GM21381 (cell line): ENCODE measurements at regions not wholly inside any gene's neighbourhood (a gene's known extent, or its start where the extent isn't known, plus 50 kb on each side); places are given as distances from the start of the nearest gene placed in this dataset.
"Not testable (repeated sequence)": the region's sequence is repeated elsewhere in the genome, so short reads cannot be mapped to it uniquely, and the experiment has no call there.

ENCODE experiments used
- ATAC-seq: cut with Tn5 transposase; IDR thresholded peaks from one replicate; pipeline ENCODE4 v1.9.1; 2021; ENCODE audit warnings: mild to moderate bottlenecking, moderate library complexity; ENCODE audit not compliant: unreplicated experiment

DNA sequence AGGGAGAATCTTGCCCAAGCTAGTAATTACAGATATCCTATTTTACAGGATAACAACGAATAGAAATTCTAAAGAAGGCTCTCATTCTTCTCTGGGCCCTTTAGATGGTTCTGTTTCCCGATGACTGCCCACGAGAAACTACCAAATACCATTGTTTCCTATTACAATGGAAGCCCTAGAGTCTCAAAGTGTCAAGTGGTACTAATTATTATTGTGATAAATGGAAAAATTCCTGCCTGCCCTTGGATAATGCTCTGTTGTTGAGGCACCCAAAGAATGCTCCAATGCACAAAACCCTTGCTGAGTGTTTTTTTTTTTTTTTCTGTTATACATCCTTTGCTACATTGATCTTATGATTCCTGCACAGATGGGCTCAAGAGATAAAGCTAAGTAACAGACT, 504.5 kb downstream of the XPNPEP1 start:
- no peak for ATAC-seq

DNA sequence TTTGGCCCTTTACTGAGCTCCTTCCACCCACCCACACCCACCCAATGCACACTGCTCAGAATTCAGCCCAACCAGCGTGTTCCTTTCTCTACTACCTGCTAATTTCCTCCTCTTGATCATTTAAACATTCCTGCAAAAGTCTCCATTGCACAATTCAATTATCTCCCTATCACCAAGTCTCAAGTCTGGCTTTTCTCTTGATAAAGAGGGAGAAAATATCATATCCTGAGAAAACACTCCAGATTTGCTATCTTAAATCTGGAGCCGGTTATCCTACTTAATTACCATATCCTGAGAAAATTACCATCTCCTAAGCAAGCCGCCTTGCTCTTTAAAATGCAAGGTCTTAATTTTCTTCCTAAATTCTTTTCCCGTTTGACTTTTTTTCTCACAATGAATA, 505.5 kb downstream of the XPNPEP1 start:
- ATAC-seq: no peak

DNA sequence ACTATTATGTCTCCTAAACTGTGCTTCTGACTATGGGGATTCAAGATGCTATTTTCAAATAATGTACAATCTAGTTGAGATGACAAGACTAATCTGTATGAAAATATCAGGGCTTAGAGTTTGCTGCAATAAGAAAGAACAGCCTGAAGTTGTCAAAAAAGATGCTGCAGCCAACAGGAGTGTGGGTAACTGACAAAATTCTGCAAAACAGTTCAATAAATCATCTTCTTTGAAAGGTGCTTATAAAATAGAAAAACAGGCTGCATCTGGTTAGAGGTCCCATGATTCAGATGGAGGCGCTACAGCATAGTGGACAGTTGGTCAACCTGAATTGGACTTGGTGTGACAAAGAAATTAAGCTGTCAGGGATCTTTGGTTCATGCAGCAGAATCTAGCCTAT, 511.0 kb downstream of the XPNPEP1 start:
- no peak for ATAC-seq

DNA sequence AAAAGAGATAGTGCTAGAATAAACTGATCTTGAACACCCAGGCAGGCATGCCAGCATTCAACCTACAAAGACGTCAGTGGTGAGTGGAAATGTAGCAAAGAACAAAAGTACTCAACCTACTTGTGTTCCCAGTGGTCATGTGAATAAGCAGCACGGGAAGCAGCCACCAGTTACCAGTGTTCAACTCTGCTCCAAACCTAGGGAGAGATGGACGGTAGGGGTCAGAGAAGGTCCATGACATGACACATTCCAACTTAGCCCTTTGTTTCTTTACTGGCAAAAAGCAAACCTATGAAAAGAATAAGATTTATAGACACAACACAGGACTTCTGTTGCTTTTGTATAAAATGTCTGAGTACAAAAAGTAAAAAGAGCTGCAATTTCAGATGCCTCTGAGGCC, 511.4 kb downstream of the XPNPEP1 start:
- no peak for ATAC-seq

DNA sequence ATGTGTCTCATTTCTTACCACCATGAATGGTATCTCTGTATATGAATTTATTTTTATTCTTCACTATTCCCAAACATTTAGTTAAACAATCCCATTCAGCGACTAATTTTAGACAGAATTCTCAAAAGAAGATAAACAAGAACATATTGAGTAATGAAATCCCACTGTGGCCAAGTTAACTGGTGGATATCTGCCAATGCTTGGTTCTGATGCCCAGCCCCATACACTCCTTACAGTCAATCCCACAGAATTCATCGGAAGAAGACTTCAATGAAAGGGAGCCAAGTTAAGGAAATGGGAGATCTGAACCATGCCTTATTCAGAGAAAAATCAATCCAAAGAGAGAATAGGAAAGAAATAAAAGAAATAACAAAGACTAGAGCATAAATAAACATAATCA, 518.0 kb downstream of the XPNPEP1 start:
- ATAC-seq: no peak

DNA sequence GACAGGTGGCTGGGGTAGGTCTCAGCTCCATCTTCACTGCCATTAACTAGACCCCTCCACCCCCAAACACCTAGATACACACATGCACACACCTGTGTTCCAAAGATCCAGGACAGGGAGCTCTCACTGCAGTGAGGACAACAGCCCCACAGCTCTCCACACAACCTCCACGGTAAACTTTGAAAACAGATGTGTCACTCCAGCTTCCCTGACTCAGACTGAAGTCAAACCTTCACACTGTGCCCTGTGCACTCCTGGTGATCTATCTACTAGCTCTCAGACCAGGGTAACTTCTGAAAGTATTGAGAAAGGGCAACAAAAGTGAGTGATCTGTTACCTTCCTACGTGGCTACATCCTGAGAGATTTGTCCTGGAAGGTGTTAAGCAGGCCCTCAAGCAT, 519.8 kb downstream of the XPNPEP1 start:
- ATAC-seq: no peak

DNA sequence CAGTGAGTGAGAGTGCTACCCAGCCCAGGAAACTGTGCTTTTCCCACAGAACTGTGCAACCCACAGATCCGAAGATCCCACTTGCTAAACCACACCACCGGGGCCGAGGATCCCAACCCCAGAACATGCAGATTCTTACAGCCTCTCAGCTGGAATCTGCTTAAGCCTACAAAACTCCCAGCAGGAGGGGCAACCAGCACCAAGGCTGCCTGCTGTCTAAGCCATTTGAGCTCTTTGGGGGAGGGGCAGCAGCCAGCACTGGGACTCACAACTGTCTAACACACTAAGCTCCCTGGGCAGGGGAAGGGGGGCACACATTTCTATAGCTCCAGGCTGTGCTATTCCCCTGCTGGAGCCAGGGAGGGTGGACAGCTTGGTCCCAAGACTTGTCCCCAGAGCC, 529.9 kb downstream of the XPNPEP1 start:
- ATAC-seq: no peak

DNA sequence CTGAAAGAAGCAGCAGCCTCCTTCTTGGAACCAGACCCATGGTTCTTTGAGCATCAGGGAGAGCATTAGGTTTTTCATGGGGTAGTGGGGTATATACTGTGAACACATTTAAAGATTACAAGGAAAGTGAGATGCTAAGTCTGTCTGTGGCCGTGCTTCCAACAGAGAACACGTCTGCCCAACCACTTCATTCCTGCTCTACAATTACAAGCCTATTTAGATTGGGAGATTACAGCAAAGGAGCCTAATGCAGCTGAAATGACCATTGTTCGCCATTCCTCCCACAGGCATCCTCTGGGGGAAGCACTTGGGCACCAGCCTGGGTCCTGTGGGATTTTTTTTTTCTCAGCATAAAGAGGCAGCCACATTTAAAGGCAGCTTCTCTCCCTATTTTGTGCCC, 536.4 kb downstream of the XPNPEP1 start:
- ATAC-seq: no peak

DNA sequence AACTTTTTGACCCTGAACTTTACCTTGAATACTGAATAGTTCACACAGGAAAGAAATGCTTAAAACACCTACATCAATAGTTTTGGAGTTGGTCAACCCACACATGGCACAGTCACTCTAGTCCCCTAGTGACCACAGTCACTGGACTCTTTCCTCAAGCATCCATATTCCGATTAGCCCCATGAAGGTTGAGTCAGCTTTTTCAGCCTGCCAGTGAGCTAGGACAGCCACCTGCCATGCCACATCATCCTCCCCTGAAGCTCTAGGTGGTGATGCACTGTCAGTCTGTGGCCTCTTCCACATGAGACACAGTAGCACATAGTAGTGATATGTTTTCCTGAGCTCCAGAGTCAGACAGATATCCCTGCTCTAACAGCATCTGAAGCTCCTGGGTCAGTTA, 537.2 kb downstream of the XPNPEP1 start:
- ATAC-seq: no peak

DNA sequence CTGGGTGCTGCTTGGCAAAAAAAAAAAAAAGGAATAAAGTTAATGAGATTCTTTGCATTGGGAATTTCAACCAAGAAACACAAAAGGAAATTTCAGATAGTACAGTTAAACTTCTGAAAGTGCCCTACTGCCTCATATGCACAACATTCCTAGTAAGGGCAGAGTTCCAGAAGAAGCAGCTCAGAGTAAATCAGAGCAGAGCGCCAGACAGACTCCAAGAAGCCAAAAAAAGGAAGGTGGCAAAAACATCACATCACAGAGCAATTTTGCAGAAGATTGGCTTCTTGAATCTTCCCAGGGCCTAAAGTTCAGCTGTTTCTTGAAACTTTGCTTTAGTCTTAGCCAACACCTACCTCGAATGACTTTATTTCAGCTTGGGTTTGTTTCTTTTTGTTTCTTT, 544.1 kb downstream of the XPNPEP1 start:
- ATAC-seq: no peak

DNA sequence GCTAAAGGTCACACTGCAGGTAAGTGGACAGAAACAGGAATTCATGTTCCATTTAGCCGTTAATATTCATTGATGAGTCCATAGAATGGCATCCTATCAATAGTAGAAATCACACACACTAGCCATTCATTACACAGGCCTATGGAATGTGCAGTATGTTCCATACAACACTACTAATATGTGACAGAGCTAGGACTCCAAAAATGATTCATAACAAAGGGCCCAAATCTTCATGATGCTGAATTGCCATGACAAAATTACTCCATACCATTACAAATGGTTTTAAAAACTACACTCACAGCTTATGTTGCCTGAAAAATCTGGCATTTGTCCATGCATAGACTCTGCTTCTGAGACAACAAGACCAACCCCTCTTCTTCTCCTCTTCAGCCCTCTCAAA, 549.1 kb downstream of the XPNPEP1 start:
- no peak for ATAC-seq

DNA sequence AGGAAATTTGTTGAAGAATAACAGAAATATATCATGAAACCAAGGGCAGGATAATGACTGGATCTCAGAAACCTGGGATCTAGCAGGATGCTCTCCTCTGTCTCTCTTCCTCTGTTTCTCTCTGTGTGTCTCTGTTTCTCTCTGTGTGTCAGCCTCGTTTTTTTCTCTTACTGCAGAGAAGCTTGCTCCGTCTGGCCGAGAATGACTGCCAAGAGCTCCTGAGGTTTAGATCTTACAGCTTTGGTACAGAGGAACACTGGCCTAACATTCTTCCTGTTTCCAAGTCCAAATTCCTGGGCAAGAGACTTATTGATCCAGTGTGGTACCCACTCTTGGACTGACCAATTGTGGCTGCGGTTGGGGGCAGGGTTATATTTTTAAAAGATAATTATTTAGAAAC, 564.0 kb downstream of the XPNPEP1 start:
- no peak for ATAC-seq

DNA sequence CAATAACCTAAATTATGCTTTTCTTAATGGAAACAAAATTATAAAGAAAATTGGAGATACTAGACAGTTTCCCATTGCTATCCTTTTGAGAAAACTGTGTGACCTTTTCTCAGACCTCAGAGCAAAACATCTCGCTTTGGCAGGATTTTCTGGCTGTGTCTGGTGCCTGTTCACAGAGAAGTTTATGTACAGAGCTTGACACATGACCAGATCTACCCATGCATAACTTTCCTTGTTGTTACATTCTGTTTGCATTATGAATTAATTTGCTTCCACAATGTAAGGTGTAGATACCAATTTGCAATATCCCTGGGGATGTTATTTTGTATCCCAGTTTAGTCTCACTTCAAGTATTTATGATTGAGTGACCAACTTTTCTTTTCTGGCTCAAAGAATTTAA, 565.0 kb downstream of the XPNPEP1 start:
- no peak for ATAC-seq

DNA sequence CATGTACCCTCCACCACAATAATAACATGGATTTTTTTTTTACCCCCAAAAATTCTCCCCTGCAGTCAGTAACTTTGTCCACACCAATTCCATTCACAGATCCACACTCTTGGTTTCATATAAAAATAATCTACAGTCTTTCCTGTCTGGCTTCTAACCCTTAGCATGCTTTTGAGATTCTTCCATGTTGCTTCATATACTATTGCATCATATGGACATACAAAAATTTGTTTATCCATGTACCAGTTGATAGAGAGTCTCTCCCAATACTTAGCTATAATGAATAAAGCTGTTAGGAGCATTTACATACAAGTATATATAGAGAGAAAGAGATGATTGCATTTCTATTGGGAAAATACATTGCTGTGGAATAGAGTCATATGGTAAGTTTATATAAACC, 575.0 kb downstream of the XPNPEP1 start:
- ATAC-seq: no peak

DNA sequence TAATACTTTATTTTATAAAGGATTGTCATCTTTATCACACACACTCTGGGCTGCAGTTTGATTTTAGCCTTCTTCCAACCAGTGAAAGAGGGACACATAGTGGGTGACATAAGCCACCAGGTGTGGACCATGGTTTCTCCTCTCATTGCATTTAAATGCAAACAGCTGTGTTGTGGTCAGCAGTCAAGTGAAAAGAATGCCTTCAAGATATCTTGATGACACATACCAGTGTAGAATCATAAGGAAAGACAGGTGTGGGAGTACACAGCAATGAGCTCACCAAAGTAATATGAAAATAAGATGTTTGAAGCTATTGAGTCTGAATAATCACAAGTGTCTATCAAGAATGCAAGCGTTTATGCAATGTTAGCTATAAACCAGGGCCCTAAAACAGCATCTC, 580.0 kb downstream of the XPNPEP1 start:
- ATAC-seq: no peak

DNA sequence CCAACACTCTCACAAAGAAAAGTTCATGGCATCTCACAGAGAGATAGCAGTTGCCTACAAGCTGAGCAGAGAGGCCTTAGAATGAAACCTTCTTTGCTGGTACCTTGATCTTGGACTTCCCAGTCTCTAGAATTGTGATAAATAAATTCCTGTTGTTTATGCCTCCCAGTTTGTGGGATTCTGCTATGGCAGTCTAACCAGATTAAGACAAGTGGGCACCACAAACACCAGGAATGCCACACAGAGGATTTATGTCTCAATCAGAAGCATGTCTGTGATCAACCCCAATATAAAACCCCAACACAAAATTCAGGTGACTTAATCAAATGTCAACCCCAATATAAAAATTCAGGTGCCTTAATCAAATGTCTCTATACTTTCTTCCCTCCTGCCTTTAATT, 581.3 kb downstream of the XPNPEP1 start:
- ATAC-seq: no peak

DNA sequence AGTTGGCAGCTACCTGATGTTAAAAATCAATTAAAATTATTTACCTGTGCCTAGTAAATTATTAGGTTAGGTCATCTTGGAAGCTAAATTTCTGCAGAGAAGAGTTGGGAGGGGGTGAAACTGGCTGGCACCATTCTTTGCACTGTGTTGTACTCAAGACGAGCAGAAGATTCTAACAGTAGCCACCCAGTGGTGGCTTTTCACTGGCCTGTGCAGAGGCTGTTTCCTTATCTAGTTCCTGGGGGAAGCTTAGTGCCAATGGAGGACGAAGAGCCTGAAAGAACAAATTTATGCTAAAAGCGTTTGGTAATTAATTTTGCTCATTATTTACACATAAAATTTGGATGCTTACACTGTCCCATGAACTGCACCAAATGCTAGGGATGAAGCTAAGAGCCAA, 595.3 kb downstream of the XPNPEP1 start:
- no peak for ATAC-seq

DNA sequence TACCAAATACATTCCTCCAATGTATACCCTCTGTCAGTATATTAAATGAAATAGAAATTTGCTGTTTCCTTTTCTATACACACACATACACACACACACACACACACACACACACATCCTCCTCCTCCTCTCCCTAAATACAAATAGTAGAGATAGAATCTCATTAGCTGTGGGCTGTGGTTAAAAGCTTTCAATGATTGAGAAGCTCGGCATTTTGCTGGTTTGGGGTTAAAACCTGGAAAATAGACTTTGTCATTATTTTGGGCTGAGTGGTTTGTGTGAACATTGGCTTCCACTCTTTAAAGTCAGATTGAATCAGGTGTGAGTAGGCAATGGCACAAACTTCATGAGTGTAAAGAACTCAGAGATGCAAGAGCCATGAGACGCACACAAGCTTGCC, 596.0 kb downstream of the XPNPEP1 start:
- no peak for ATAC-seq

DNA sequence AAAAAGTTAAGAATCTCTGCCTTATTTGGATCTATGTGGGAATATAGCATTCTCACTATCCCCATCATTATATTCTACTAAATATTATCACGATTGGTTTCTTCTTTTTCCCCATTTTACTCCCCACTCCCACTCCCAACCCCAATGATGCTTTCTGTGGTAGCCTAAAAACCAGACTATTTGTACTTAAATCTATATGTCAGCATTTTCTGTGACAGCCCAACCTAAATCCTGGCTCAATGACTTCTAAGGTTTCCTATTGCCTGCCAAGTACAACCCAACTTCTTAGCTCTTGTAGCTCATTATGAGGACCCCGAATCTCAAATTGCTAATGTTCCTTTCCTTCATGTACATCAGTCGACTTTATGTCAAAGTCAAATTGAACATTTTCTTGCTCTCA, 598.6 kb downstream of the XPNPEP1 start:
- no peak for ATAC-seq

DNA sequence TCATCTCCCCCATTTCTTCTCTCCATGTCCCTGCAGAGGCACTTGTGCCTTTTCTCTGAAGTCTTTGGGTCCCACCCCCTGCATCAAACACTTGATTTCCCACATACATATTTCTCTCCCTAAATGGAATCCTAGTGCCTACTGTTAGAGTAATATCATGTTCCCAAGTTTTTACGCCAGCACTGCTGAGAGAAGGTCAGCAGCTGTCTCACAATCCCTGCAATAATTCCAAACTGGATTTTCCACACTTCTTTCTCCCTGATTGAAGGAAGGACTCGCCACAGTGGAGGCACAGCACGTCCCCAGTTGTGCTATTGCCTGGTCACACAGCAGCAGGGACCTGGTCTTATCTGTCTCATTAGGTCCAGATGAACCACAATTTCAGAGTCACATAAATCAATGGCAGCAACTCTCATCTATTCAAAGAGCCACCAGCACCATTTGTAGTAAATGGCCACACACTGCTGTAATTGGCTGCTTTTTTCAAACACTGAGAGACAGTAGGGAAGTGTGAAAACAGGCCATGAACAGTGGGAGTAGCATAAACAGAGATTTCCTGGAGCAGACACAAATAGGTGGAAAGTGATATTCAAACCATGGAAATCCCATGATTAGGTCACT, 605.5 kb downstream of the XPNPEP1 start:
- ATAC-seq: no peak

DNA sequence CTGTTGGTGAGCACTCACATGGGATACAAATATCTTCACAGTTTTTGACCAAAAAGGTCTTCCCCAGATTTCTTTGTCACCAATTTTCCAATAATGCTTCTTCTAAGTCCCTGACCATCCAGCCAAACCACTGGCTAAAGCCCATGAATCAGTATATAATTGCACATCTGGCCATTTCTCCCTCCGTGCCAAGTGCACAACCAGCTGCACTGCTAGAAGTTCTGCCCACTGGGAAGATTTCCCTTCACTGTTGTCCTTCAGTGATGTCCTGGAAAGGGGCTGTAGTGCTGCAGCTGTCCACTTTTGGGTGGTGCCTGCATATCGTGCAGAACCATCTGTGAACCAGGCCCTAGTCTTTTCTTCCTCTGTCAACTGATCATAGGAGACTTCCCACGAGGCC, 609.3 kb downstream of the XPNPEP1 start:
- not testable (repeated sequence) for ATAC-seq

DNA sequence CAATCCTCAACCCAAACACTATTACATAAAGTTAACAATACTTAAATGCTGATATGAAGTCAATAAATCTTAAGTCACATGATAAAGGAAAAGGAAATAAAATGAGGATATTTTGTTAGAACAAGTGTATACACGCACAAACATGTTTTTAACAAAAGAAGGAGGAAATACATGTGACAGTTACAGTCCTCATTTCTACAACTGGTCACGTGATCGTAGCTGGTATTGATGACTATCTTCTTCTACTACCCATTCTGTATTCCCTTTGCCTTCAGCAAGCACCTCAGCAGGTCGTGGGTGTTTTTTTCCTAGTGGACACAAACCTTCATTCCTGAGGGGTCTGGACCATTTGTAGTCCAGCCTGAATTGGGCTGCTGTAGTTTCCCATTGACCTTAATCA, 610.8 kb downstream of the XPNPEP1 start:
- not testable (repeated sequence) for ATAC-seq

DNA sequence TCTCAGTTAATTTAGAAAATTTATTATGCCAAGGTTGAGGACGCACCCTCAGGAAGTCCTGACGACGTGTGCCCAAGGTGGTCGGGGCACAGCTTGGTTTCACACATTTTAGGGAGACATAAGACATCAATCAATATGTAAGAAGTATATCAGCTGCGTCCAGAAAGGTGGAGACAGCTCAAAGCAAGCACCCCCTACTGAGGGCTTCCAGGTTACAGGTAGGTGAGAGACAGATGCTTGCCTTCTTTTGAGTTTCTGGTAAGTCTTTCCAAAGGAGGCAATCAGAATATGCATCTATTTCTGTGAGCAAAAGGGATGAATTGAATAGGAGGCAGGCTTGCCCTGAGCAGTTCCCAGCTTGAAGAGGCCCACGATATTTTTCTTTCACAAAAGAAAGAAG, 614.3 kb downstream of the XPNPEP1 start:
- ATAC-seq: no peak

DNA sequence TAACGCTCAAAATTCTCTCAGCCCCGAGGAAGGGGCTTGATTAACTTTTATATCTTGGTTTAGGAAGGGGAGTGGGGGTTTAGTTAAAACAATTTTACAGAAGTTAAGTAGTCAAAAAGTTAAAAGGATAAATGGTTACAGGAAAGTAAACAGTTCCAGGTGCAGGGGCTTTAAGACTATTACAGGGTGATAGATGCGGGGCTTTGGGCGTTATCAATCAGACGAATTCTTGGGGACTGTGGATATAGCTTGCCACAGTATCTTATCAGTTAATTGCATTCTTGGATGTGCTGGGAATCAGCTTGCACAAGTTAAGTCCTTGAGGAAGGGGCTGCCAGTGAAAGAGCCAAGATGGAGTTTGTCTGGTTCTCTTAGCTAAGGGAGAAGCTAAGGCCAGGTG, 616.2 kb downstream of the XPNPEP1 start:
- not testable (repeated sequence) for ATAC-seq
